Mammary epithelial cell (primary cell): ENCODE measurements at regions not wholly inside any gene's neighbourhood (a gene's known extent, or its start where the extent isn't known, plus 50 kb on each side); places are given as distances from the start of the nearest gene placed in this dataset.

Source experiments
- CTCF ChIP-seq, 2 donors: IDR thresholded peaks in 1 of 2; conservative IDR thresholded peaks in 1 of 2; 2 replicates each; pipeline ENCODE4 v1.5.1; 2011 to 2012; ENCODE audit warnings: inconsistent platforms in 2 of 2, low read length in 2 of 2, mild to moderate bottlenecking in 2 of 2, control low read depth in 1 of 2, low read depth in 1 of 2; ENCODE audit not compliant: insufficient read depth in 1 of 2; ENCODE audit errors: extremely low read depth in 1 of 2
- EZH2 ChIP-seq: IDR thresholded peaks from 2 replicates; pipeline ENCODE4 v1.6.1; 2012; ENCODE audit warnings: low read length, inconsistent platforms, borderline replicate concordance

GRCh38 chr7:22066522-22066921 lies 120.8 kb upstream of the CDCA7L start:
- TF ChIP-seq EZH2 (no peak), CTCF (conservative IDR thresholded peaks at IDR 0.05 in 1 of 2, IDR thresholded peaks at IDR 0.05 in 1 of 2; ENCODE audit: extremely low read depth in 1 of 2, insufficient read depth in 1 of 2, low read depth in 1 of 2, low read length in 2 of 2) (no peak)
